ENCODE measurements at regions not wholly inside any gene's neighbourhood (a gene's known extent, or its start where the extent isn't known, plus 50 kb on each side); places are given as distances from the start of the nearest gene placed in this dataset.

GRCh38 chr9:129235931-129236331, 57.9 kb upstream of the IER5L start:
- no peak for DNase-seq (ENCODE audit: low read depth)
- TF ChIP-seq, protein P1, sequence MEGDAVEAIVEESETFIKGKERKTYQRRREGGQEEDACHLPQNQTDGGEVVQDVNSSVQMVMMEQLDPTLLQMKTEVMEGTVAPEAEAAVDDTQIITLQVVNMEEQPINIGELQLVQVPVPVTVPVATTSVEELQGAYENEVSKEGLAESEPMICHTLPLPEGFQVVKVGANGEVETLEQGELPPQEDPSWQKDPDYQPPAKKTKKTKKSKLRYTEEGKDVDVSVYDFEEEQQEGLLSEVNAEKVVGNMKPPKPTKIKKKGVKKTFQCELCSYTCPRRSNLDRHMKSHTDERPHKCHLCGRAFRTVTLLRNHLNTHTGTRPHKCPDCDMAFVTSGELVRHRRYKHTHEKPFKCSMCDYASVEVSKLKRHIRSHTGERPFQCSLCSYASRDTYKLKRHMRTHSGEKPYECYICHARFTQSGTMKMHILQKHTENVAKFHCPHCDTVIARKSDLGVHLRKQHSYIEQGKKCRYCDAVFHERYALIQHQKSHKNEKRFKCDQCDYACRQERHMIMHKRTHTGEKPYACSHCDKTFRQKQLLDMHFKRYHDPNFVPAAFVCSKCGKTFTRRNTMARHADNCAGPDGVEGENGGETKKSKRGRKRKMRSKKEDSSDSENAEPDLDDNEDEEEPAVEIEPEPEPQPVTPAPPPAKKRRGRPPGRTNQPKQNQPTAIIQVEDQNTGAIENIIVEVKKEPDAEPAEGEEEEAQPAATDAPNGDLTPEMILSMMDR (conservative IDR thresholded peaks at IDR 0.05; ENCODE audit: control insufficient read depth, insufficient read depth, low read depth, low read length), result no peak
- H3K4me3 ChIP-seq (ENCODE audit: control insufficient read depth, low read depth, low read length), result no peak overlapping the region

GRCh38 chr9:129235041-129235930, 57.2 kb upstream of the IER5L start:
- TF ChIP-seq, protein P1 (conservative IDR thresholded peaks at IDR 0.05; ENCODE audit: control insufficient read depth, insufficient read depth, low read depth, low read length), result no peak
- no peak for DNase-seq (ENCODE audit: low read depth)
- H3K4me3 ChIP-seq (ENCODE audit: control insufficient read depth, low read depth, low read length), result no peak overlapping the region

- no peak overlapping the region for H3K4me3 ChIP-seq (ENCODE audit: control insufficient read depth, low read depth, low read length)
- TF ChIP-seq, protein P1 (conservative IDR thresholded peaks at IDR 0.05; ENCODE audit: control insufficient read depth, insufficient read depth, low read depth, low read length), result no peak
- DNase-seq (ENCODE audit: low read depth), result no peak
These were observed 56.4 kb upstream of the IER5L start for GRCh38 chr9:129234491-129234890.

GRCh38 chr9:129232839-129233591, 55.0 kb upstream of the IER5L start:
- TF ChIP-seq, protein P1 (conservative IDR thresholded peaks at IDR 0.05; ENCODE audit: control insufficient read depth, insufficient read depth, low read depth, low read length), result no peak
- DNase-seq (ENCODE audit: low read depth), result peak; percentile 37
- no peak overlapping the region for H3K4me3 ChIP-seq (ENCODE audit: control insufficient read depth, low read depth, low read length)

GRCh38 chr9:129231759-129232158, 53.7 kb upstream of the IER5L start:
- TF ChIP-seq, protein P1 (conservative IDR thresholded peaks at IDR 0.05; ENCODE audit: control insufficient read depth, insufficient read depth, low read depth, low read length), result no peak
- no peak for DNase-seq (ENCODE audit: low read depth)
- H3K4me3 ChIP-seq (ENCODE audit: control insufficient read depth, low read depth, low read length), result no peak overlapping the region

GRCh38 chr9:129231022-129231739, 53.1 kb upstream of the IER5L start:
- TF ChIP-seq, protein P1 (conservative IDR thresholded peaks at IDR 0.05; ENCODE audit: control insufficient read depth, insufficient read depth, low read depth, low read length), result no peak
- no peak for DNase-seq (ENCODE audit: low read depth)
- H3K4me3 ChIP-seq (ENCODE audit: control insufficient read depth, low read depth, low read length), result no peak overlapping the region

All from fibroblast of mammary gland (primary cell).